Gastrocnemius medialis (tissue), 4 donors: ENCODE measurements at regions not wholly inside any gene's neighbourhood (a gene's known extent, or its start where the extent isn't known, plus 50 kb on each side); places are given as distances from the start of the nearest gene placed in this dataset.

ENCODE experiments used
- ATAC-seq, 2 donors: fragments of 150-250 bp; one replicate each; pipeline ENCODE4 v1.9.1; 2016
- DNase-seq, 2 donors: peaks; one replicate each; pipeline ENCODE4 v3.0.0-alpha.2; 2019
- H3K27ac ChIP-seq, 4 donors: fragments of 200-600 bp; sonication (generic); 1 replicate in 1 of 4; 2 replicates in 3 of 4; pipeline ENCODE4 v1.5.1; 2016 to 2018; ENCODE audit warnings: mild to moderate bottlenecking in 2 of 4, moderate library complexity in 1 of 4
- H3K27me3 ChIP-seq, 3 donors: fragments of 200-600 bp; sonication (generic) in 2 of 3; 1 replicate in 1 of 3; 2 replicates in 2 of 3; pipeline versions ENCODE4 v1.5.1 to v1.6.0; 2016 to 2019; ENCODE audit warnings: mild to moderate bottlenecking in 1 of 3, moderate library complexity in 1 of 3
- H3K36me3 ChIP-seq, 2 donors: fragments of 200-600 bp; sonication (generic) in 1 of 2; one replicate each; pipeline ENCODE4 v1.5.1; 2017 to 2018
- H3K4me1 ChIP-seq, 2 donors: fragments of 200-600 bp; sonication (generic) in 1 of 2; one replicate each; pipeline ENCODE4 v1.5.1; 2016 to 2017; ENCODE audit warnings: mild to moderate bottlenecking in 2 of 2
- H3K4me3 ChIP-seq, 4 donors: fragments of 200-600 bp; sonication (generic) in 3 of 4; 1 replicate in 1 of 4; 2 replicates in 3 of 4; pipeline ENCODE4 v1.5.1; 2016 to 2019; ENCODE audit warnings: mild to moderate bottlenecking in 2 of 4
- H3K9me3 ChIP-seq, 3 donors: fragments of 200-600 bp; sonication (generic) in 2 of 3; 1 replicate in 1 of 3; 2 replicates in 2 of 3; pipeline ENCODE4 v1.5.1; 2016 to 2019
- POLR2A ChIP-seq, 2 donors: fragments of 450-650 bp; IDR thresholded peaks; one replicate each; pipeline ENCODE4 v1.6.1; 2017; ENCODE audit warnings: antibody characterized with exemption in 2 of 2, mild to moderate bottlenecking in 2 of 2, moderate library complexity in 2 of 2
- in situ Hi-C, 4 donors: fragments of 200-750 bp; cut with MboI; loops; one replicate each; pipeline versions ENCODE4 v1.15.0 to v1.8.0; 2017; ENCODE audit warnings: low sequenced_read_pairs in 4 of 4
- intact Hi-C: fragments of 100-400 bp; cut with DNase I; formaldehyde crosslinking; loops from one replicate; pipeline ENCODE4 v1.15.1; 2023; ENCODE audit warnings: low total_unique reads
- TF ChIP-seq, protein P1 (sequence below), 5 experiments: fragments of 450-650 bp in 3 of 5; fragments of 200-600 bp in 2 of 5; sonication (generic) in 2 of 5; IDR thresholded peaks in 4 of 5; conservative IDR thresholded peaks in 1 of 5; 1 replicate in 4 of 5; 2 replicates in 1 of 5; pipeline ENCODE4 v1.5.1; 2016 to 2019; ENCODE audit warnings: antibody characterized with exemption in 5 of 5, mild to moderate bottlenecking in 3 of 5, moderate library complexity in 3 of 5

DNA sequence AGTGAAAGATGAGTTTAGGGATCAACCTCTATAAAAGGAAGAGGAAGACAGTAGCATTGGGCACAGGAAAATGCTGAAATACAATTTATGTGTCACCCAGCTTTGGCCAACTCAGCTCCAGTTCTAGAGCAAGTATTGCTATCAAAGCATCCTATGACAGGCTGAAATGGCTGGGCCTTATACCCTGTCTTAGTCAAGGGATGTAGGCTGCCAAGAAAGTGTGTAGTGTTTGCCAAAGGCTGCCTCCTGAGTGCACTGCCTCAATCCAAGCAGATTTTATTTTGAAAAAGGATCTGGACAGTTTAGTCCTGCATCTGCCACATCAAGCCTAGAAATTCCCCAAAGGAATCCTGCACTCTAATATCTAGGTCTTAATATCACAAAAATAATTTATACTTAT lies 359.9 kb upstream of the ZC3H15 start:
- H3K36me3 ChIP-seq = no peaks in the 10 kb centered on the region
- intact Hi-C loops = no loop called here
- no peak for DNase-seq
- ATAC-seq = no peak
- in situ Hi-C loops = no loop called here
- H3K27me3 ChIP-seq = no peaks in the 10 kb centered on the region
- H3K4me3 ChIP-seq = no peak overlapping the region
- no peaks in the 10 kb centered on the region for H3K9me3 ChIP-seq
- TF ChIP-seq, protein P1, sequence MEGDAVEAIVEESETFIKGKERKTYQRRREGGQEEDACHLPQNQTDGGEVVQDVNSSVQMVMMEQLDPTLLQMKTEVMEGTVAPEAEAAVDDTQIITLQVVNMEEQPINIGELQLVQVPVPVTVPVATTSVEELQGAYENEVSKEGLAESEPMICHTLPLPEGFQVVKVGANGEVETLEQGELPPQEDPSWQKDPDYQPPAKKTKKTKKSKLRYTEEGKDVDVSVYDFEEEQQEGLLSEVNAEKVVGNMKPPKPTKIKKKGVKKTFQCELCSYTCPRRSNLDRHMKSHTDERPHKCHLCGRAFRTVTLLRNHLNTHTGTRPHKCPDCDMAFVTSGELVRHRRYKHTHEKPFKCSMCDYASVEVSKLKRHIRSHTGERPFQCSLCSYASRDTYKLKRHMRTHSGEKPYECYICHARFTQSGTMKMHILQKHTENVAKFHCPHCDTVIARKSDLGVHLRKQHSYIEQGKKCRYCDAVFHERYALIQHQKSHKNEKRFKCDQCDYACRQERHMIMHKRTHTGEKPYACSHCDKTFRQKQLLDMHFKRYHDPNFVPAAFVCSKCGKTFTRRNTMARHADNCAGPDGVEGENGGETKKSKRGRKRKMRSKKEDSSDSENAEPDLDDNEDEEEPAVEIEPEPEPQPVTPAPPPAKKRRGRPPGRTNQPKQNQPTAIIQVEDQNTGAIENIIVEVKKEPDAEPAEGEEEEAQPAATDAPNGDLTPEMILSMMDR (IDR thresholded peaks at IDR 0.05 in 4 of 5, conservative IDR thresholded peaks at IDR 0.05 in 1 of 5) = no peak
- no peak for TF ChIP-seq POLR2A (IDR thresholded peaks at IDR 0.05)
- peaks cover 7 to 10% of the 10 kb centered on the region in 2 donors for H3K4me1 ChIP-seq
- no peak overlapping the region for H3K27ac ChIP-seq

DNA sequence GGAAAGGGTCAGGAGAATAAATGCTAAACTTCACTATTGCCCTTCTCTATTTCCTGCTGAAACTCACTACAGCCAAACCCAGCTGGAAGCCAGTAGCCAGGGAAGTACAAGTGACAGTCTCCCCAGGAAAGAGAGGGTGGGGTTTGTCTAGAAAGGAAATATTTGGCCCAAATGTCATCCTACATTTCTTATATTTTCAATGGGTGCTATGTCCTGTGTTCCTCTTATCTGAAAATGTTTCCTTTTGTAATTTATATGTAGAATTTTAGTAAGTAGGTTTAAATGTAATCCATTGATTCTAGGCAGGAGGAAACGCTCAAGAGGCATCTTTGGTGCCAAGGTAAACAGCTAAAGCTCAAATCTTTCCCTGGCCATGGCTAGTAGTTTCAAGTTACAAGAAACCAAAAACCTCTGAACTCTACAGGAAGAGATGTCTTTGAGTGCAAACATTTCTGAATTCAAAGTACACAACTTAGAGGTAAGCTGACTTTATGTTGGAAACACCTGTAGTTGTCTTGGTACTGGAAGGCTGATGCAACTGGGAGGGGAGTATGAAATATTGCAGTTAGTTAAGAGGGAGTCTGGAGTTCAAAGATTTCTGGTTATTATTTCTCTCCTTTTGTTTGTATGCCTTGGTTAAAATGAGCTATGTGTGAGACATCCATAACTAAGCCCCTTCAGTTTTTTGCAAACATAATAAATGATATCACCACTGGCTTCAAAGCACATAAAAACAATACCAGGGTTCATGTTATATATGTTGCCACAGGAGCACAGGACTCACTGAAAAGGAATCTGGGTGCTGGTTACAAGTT lies 356.1 kb upstream of the ZC3H15 start:
- ATAC-seq (no peak), DNase-seq (no peak)
- intact Hi-C loops (no loop called here), in situ Hi-C loops (no loop called here)
- Histone ChIP-seq H3K9me3 (no peaks in the 10 kb centered on the region), H3K27ac (no peak overlapping the region), H3K36me3 (no peaks in the 10 kb centered on the region), H3K4me3 (no peak overlapping the region), H3K4me1 (peaks cover 7 to 10% of the 10 kb centered on the region in 2 donors), H3K27me3 (no peaks in the 10 kb centered on the region)
- TF ChIP-seq POLR2A (IDR thresholded peaks at IDR 0.05) = no peak
- TF ChIP-seq, protein P1 (IDR thresholded peaks at IDR 0.05 in 4 of 5, conservative IDR thresholded peaks at IDR 0.05 in 1 of 5) = no peak

DNA sequence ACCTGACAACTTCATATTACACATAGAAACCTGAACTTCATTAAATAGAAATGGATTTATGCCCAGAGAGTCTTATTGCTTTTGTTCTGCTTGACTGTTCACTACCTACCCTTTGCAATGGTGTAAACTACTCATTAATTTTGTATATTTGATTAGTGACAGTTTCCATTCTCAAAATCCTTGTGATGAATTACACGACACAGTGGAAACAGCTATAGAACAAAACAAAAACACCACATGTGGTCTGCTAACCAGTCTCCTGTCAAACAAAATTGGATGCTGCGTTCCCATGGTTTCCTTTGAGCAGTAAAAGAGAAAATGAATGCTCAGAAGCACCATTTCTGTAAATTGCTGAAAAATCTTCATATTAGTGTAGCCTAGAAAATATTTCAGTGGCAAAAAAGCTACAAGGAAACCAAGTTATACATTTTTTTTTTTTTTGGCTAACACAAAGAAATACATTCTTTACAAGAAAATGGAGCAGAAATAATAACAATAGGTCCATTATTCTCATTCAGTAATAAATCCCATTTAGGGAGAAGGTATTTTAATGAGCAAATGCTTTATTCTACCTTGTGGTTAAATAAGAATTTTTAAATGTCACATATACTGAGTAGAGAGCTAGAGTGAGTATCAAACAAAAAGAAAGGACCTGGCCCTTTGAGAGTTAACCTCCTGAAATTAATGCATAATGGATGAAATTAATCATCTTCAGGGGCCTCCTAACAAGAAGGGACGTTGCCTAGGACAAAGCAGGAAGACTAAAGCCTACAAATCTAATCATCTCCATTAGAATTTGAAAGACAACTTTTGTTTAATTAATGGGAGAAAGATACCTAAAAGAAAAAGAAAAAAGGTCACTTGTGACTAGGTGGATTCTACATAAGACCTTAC lies 355.1 kb upstream of the ZC3H15 start:
- H3K4me3 ChIP-seq = no peak overlapping the region
- in situ Hi-C loops (no loop called here), intact Hi-C loops (no loop called here)
- no peak for DNase-seq
- no peaks in the 10 kb centered on the region for H3K9me3 ChIP-seq
- no peak for ATAC-seq
- TF ChIP-seq, protein P1 (IDR thresholded peaks at IDR 0.05 in 4 of 5, conservative IDR thresholded peaks at IDR 0.05 in 1 of 5) = no peak
- TF ChIP-seq POLR2A (IDR thresholded peaks at IDR 0.05) = no peak
- H3K4me1 ChIP-seq = peaks cover 7 to 10% of the 10 kb centered on the region in 2 donors
- no peak overlapping the region for H3K27ac ChIP-seq
- H3K36me3 ChIP-seq = no peaks in the 10 kb centered on the region
- H3K27me3 ChIP-seq = no peaks in the 10 kb centered on the region

DNA sequence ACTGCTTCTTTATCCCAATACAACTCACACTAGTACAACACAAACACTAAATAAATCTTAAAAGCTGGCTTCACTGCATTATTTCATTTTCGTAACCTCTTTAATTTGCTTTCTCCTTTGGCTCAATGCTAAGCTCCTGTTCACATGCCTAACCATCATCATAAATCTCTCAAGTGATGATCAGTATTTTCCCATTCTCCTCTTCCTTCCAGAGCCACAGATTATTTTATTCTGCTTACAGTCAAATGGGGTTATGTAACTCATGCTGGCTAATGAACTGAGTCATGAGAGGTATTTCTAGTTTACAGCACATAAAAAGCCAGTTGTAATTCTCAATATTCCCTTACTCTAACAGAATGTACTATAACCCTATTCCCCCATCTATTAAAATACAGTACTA lies 350.4 kb upstream of the ZC3H15 start:
- TF ChIP-seq POLR2A (IDR thresholded peaks at IDR 0.05) = no peak
- TF ChIP-seq, protein P1 (IDR thresholded peaks at IDR 0.05 in 4 of 5, conservative IDR thresholded peaks at IDR 0.05 in 1 of 5) = no peak
- Histone ChIP-seq H3K27me3 (no peaks in the 10 kb centered on the region), H3K4me1 (peaks cover 0 to 2% of the 10 kb centered on the region in 2 donors), H3K4me3 (no peak overlapping the region), H3K36me3 (no peaks in the 10 kb centered on the region), H3K27ac (no peak overlapping the region), H3K9me3 (no peaks in the 10 kb centered on the region)
- in situ Hi-C loops (no loop called here), intact Hi-C loops (no loop called here)
- ATAC-seq (no peak), DNase-seq (no peak)
